ENCODE measurements at regions not wholly inside any gene's neighbourhood (a gene's known extent, or its start where the extent isn't known, plus 50 kb on each side); places are given as distances from the start of the nearest gene placed in this dataset.
"Not testable (repeated sequence)": the region's sequence is repeated elsewhere in the genome, so short reads cannot be mapped to it uniquely, and the experiment has no call there.

GRCh38 chr7:93830141-93830925 lies 60.2 kb downstream of the TFPI2 start:
- DNase-seq (ENCODE audit: low spot score) = no peak

- no peak for DNase-seq (ENCODE audit: low spot score)
Observed at GRCh38 chr7:93828260-93828659, 62.3 kb downstream of the TFPI2 start.

GRCh38 chr7:93823621-93824020 lies 66.9 kb downstream of the TFPI2 start:
- DNase-seq (ENCODE audit: low spot score) = no peak

- no peak for DNase-seq (ENCODE audit: low spot score)
Observed at GRCh38 chr7:93821463-93821862, 69.1 kb downstream of the TFPI2 start.

GRCh38 chr7:93819699-93820098 lies 70.9 kb downstream of the TFPI2 start:
- DNase-seq (ENCODE audit: low spot score) = no peak

GRCh38 chr7:93817526-93817925 lies 73.0 kb downstream of the TFPI2 start:
- no peak for DNase-seq (ENCODE audit: low spot score)

- DNase-seq (ENCODE audit: low spot score) = no peak
Observed at GRCh38 chr7:93817004-93817403, 73.5 kb downstream of the TFPI2 start.

GRCh38 chr7:93813514-93813913 lies 77.0 kb downstream of the TFPI2 start:
- DNase-seq (ENCODE audit: low spot score) = no peak

GRCh38 chr7:93812061-93812460 lies 78.5 kb downstream of the TFPI2 start:
- DNase-seq (ENCODE audit: low spot score) = no peak

- DNase-seq (ENCODE audit: low spot score) = no peak
Observed at GRCh38 chr7:93811198-93811597, 79.4 kb downstream of the TFPI2 start.

GRCh38 chr7:93810561-93810960 lies 80.0 kb downstream of the TFPI2 start:
- no peak for DNase-seq (ENCODE audit: low spot score)

GRCh38 chr7:93804726-93805125 lies 85.8 kb downstream of the TFPI2 start:
- no peak for DNase-seq (ENCODE audit: low spot score)

GRCh38 chr7:93799750-93800357 lies 90.7 kb downstream of the TFPI2 start:
- no peak for DNase-seq (ENCODE audit: low spot score)

GRCh38 chr7:93793084-93793697 lies 97.4 kb downstream of the TFPI2 start:
- DNase-seq (ENCODE audit: low spot score) = not testable (repeated sequence)

- DNase-seq (ENCODE audit: low spot score) = no peak
Observed at GRCh38 chr7:93779115-93779514, 111.4 kb downstream of the TFPI2 start.

GRCh38 chr7:93778384-93778783 lies 112.2 kb downstream of the TFPI2 start:
- DNase-seq (ENCODE audit: low spot score) = no peak

- DNase-seq (ENCODE audit: low spot score) = no peak
Observed at GRCh38 chr7:93773446-93773845, 117.1 kb downstream of the TFPI2 start.

GRCh38 chr7:93765475-93765874 lies 125.1 kb downstream of the TFPI2 start:
- no peak for DNase-seq (ENCODE audit: low spot score)

GRCh38 chr7:93758631-93759030 lies 131.9 kb downstream of the TFPI2 start:
- no peak for DNase-seq (ENCODE audit: low spot score)

GRCh38 chr7:93757426-93757825 lies 133.1 kb downstream of the TFPI2 start:
- DNase-seq (ENCODE audit: low spot score) = no peak

GRCh38 chr7:93756890-93757289 lies 133.7 kb downstream of the TFPI2 start:
- DNase-seq (ENCODE audit: low spot score) = no peak

GRCh38 chr7:93751421-93751820 lies 139.1 kb downstream of the TFPI2 start:
- no peak for DNase-seq (ENCODE audit: low spot score)

GRCh38 chr7:93750986-93751385 lies 139.6 kb downstream of the TFPI2 start:
- no peak for DNase-seq (ENCODE audit: low spot score)

All from SK-N-DZ (cell line).